ENCODE measurements at regions not wholly inside any gene's neighbourhood (a gene's known extent, or its start where the extent isn't known, plus 50 kb on each side); places are given as distances from the start of the nearest gene placed in this dataset.

DNA sequence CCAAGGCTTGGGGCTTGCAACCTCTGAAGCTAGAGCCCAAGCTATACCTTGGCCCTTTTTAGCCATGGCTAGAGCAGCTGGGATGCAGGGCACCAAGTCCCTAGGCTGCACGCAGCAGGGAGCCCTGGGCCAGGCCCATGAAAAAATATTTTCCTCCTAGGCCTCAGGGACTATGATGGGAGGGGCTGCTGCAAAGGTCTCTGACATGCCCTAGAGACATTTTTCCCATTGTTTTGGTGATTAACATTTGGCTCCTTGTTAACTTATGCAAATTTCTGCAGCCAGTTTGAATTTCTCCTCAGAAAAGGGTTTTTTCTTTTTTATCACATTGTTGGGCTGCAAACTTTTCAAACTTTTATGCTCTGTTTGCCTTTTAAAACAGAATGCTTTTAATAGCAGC lies 56.9 kb upstream of the LHCGR start:
- TF ChIP-seq, protein P1, sequence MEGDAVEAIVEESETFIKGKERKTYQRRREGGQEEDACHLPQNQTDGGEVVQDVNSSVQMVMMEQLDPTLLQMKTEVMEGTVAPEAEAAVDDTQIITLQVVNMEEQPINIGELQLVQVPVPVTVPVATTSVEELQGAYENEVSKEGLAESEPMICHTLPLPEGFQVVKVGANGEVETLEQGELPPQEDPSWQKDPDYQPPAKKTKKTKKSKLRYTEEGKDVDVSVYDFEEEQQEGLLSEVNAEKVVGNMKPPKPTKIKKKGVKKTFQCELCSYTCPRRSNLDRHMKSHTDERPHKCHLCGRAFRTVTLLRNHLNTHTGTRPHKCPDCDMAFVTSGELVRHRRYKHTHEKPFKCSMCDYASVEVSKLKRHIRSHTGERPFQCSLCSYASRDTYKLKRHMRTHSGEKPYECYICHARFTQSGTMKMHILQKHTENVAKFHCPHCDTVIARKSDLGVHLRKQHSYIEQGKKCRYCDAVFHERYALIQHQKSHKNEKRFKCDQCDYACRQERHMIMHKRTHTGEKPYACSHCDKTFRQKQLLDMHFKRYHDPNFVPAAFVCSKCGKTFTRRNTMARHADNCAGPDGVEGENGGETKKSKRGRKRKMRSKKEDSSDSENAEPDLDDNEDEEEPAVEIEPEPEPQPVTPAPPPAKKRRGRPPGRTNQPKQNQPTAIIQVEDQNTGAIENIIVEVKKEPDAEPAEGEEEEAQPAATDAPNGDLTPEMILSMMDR (IDR thresholded peaks at IDR 0.05) = no peak
- no peak for TF ChIP-seq POLR2A (IDR thresholded peaks at IDR 0.05)
- WGBS, 4 donors = 70 to 85% (median 78%) methylated on average over 1 of the region's 1 CpG
- Histone ChIP-seq H3K27ac (no peak overlapping the region), H3K9me3 (replicated peaks in 1 of 3) (no peaks in the 10 kb centered on the region), H3K4me3 (no peak overlapping the region), H3K36me3 (replicated peaks in 1 of 2) (no peaks in the 10 kb centered on the region), H3K4me1 (replicated peaks in 1 of 2) (no peaks in the 10 kb centered on the region), H3K27me3 (no peaks in the 10 kb centered on the region)
- no peak for DNase-seq
- intact Hi-C loops (cut with DNase I) = no loop called here

- H3K27me3 ChIP-seq = no peaks in the 10 kb centered on the region
- intact Hi-C loops (cut with DNase I) = no loop called here
- DNase-seq = no peak
- H3K4me3 ChIP-seq = no peak overlapping the region
- H3K36me3 ChIP-seq (replicated peaks in 1 of 2) = no peaks in the 10 kb centered on the region
- H3K4me1 ChIP-seq (replicated peaks in 1 of 2) = no peaks in the 10 kb centered on the region
- TF ChIP-seq POLR2A (IDR thresholded peaks at IDR 0.05) = no peak
- TF ChIP-seq, protein P1 (IDR thresholded peaks at IDR 0.05) = no peak
- no peak overlapping the region for H3K27ac ChIP-seq
- WGBS, 4 donors = 94 to 100% (median 96%) methylated on average over 1 of the region's 1 CpG
- no peaks in the 10 kb centered on the region for H3K9me3 ChIP-seq (replicated peaks in 1 of 3)
These were observed 52.8 kb upstream of the LHCGR start for GRCh38 chr2:48808311-48808710.

Data from adrenal gland (tissue), 9 donors.